GM19395 (cell line): ENCODE measurements at regions not wholly inside any gene's neighbourhood (a gene's known extent, or its start where the extent isn't known, plus 50 kb on each side); places are given as distances from the start of the nearest gene placed in this dataset.
"Not testable (repeated sequence)": the region's sequence is repeated elsewhere in the genome, so short reads cannot be mapped to it uniquely, and the experiment has no call there.

Source experiments
- ATAC-seq: cut with Tn5 transposase; IDR thresholded peaks from one replicate; pipeline ENCODE4 v1.9.1; 2021; ENCODE audit warnings: mild to moderate bottlenecking, moderate library complexity; ENCODE audit not compliant: unreplicated experiment

- no peak for ATAC-seq
Observed at GRCh38 chr21:28714777-28715464, 277.8 kb downstream of the LTN1 start.

GRCh38 chr21:28712411-28712810 lies 280.3 kb downstream of the LTN1 start:
- no peak for ATAC-seq

GRCh38 chr21:28705616-28706015 lies 287.1 kb downstream of the LTN1 start:
- no peak for ATAC-seq

- no peak for ATAC-seq
Observed at GRCh38 chr21:28704746-28705145, 287.9 kb downstream of the LTN1 start.

GRCh38 chr21:28703861-28704260 lies 288.8 kb downstream of the LTN1 start:
- ATAC-seq, result no peak

GRCh38 chr21:28699596-28700259 lies 292.9 kb downstream of the LTN1 start:
- ATAC-seq, result no peak

GRCh38 chr21:28699186-28699585 lies 293.5 kb downstream of the LTN1 start:
- no peak for ATAC-seq

- ATAC-seq, result no peak
Observed at GRCh38 chr21:28696844-28697410, 295.8 kb downstream of the LTN1 start.

- no peak for ATAC-seq
Observed at GRCh38 chr21:28693476-28693875, 299.2 kb downstream of the LTN1 start.

GRCh38 chr21:28690196-28690595 lies 302.5 kb downstream of the LTN1 start:
- ATAC-seq, result no peak

GRCh38 chr21:28688381-28688780 lies 304.3 kb downstream of the LTN1 start:
- ATAC-seq, result no peak

GRCh38 chr21:28687586-28687985 lies 305.1 kb downstream of the LTN1 start:
- no peak for ATAC-seq

- no peak for ATAC-seq
Observed at GRCh38 chr21:28683982-28684752, 308.5 kb downstream of the LTN1 start.

- not testable (repeated sequence) for ATAC-seq
Observed at GRCh38 chr21:28682884-28683283, 309.8 kb downstream of the LTN1 start.

GRCh38 chr21:28677096-28677495 lies 315.6 kb downstream of the LTN1 start:
- ATAC-seq, result not testable (repeated sequence)

GRCh38 chr21:28675331-28676041 lies 317.2 kb downstream of the LTN1 start:
- ATAC-seq, result no peak

- no peak for ATAC-seq
Observed at GRCh38 chr21:28674763-28675162, 317.9 kb downstream of the LTN1 start.

- no peak for ATAC-seq
Observed at GRCh38 chr21:28671549-28672195, 321.0 kb downstream of the LTN1 start.

- no peak for ATAC-seq
Observed at GRCh38 chr21:28669971-28670653, 322.6 kb downstream of the LTN1 start.

GRCh38 chr21:28669321-28669720 lies 323.4 kb downstream of the LTN1 start:
- ATAC-seq, result no peak
